ENCODE measurements at regions not wholly inside any gene's neighbourhood (a gene's known extent, or its start where the extent isn't known, plus 50 kb on each side); places are given as distances from the start of the nearest gene placed in this dataset.

DNA sequence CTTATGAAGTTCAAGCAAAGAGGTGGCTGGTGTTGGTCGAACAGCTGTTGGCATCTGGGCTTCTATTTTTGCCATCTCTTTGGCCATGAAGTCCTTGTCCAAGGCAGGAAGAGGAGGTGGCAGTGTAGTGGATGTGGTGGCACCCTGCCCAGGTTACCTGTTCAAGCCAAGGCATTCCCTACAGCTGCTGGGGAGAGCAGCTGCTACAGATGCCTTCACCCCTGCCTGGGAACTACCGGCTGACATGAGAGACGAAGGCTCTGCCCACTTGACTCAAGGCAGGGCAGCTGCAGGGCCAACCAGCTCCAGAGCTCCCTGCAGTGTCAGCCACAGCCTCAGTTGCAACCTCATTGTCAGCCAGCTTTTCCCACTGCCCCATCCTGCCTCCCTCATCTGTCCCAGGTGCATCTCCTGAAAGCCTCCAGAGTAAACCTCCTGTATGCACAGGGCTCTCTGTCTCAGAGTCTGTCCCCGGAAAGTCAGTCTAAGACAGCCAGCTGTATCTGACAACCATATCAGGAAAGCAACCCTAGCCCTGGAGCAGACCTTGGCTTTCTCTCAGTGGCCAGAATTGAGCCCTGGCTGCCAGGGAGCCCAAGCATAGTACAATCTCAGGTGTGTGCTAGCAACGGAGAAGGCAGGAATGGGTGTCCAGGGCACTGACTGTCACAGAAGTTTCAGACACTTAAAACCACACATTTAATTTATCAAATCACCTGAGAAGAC is 115.9 kb downstream of the RPIA start:
- TF ChIP-seq, protein P1, sequence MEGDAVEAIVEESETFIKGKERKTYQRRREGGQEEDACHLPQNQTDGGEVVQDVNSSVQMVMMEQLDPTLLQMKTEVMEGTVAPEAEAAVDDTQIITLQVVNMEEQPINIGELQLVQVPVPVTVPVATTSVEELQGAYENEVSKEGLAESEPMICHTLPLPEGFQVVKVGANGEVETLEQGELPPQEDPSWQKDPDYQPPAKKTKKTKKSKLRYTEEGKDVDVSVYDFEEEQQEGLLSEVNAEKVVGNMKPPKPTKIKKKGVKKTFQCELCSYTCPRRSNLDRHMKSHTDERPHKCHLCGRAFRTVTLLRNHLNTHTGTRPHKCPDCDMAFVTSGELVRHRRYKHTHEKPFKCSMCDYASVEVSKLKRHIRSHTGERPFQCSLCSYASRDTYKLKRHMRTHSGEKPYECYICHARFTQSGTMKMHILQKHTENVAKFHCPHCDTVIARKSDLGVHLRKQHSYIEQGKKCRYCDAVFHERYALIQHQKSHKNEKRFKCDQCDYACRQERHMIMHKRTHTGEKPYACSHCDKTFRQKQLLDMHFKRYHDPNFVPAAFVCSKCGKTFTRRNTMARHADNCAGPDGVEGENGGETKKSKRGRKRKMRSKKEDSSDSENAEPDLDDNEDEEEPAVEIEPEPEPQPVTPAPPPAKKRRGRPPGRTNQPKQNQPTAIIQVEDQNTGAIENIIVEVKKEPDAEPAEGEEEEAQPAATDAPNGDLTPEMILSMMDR (IDR thresholded peaks at IDR 0.05) = no peak
- TF ChIP-seq, protein P2, sequence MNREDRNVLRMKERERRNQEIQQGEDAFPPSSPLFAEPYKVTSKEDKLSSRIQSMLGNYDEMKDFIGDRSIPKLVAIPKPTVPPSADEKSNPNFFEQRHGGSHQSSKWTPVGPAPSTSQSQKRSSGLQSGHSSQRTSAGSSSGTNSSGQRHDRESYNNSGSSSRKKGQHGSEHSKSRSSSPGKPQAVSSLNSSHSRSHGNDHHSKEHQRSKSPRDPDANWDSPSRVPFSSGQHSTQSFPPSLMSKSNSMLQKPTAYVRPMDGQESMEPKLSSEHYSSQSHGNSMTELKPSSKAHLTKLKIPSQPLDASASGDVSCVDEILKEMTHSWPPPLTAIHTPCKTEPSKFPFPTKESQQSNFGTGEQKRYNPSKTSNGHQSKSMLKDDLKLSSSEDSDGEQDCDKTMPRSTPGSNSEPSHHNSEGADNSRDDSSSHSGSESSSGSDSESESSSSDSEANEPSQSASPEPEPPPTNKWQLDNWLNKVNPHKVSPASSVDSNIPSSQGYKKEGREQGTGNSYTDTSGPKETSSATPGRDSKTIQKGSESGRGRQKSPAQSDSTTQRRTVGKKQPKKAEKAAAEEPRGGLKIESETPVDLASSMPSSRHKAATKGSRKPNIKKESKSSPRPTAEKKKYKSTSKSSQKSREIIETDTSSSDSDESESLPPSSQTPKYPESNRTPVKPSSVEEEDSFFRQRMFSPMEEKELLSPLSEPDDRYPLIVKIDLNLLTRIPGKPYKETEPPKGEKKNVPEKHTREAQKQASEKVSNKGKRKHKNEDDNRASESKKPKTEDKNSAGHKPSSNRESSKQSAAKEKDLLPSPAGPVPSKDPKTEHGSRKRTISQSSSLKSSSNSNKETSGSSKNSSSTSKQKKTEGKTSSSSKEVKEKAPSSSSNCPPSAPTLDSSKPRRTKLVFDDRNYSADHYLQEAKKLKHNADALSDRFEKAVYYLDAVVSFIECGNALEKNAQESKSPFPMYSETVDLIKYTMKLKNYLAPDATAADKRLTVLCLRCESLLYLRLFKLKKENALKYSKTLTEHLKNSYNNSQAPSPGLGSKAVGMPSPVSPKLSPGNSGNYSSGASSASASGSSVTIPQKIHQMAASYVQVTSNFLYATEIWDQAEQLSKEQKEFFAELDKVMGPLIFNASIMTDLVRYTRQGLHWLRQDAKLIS (CRISPR knock-in tag; IDR thresholded peaks at IDR 0.05; ENCODE audit: borderline replicate concordance) = no peak
- TF ChIP-seq, protein P3, sequence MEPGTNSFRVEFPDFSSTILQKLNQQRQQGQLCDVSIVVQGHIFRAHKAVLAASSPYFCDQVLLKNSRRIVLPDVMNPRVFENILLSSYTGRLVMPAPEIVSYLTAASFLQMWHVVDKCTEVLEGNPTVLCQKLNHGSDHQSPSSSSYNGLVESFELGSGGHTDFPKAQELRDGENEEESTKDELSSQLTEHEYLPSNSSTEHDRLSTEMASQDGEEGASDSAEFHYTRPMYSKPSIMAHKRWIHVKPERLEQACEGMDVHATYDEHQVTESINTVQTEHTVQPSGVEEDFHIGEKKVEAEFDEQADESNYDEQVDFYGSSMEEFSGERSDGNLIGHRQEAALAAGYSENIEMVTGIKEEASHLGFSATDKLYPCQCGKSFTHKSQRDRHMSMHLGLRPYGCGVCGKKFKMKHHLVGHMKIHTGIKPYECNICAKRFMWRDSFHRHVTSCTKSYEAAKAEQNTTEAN (CRISPR knock-in tag; IDR thresholded peaks at IDR 0.05) = no peak
- TF ChIP-seq ZBTB21 (CRISPR knock-in tag; IDR thresholded peaks at IDR 0.05; ENCODE audit: borderline replicate concordance) (no peak), ZNF416 (CRISPR knock-in tag; IDR thresholded peaks at IDR 0.05) (no peak), ETV6 (CRISPR knock-in tag; IDR thresholded peaks at IDR 0.05) (no peak), JUN (CRISPR knock-in tag; IDR thresholded peaks at IDR 0.05) (no peak), GRHL2 (CRISPR knock-in tag; IDR thresholded peaks at IDR 0.05; ENCODE audit: insufficient replicate concordance, severe bottlenecking) (no peak), MYBL2 (CRISPR knock-in tag; IDR thresholded peaks at IDR 0.05) (no peak), CBFB (CRISPR knock-in tag; IDR thresholded peaks at IDR 0.05; ENCODE audit: low read depth) (no peak)
- TF ChIP-seq, protein P4, sequence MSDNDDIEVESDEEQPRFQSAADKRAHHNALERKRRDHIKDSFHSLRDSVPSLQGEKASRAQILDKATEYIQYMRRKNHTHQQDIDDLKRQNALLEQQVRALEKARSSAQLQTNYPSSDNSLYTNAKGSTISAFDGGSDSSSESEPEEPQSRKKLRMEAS (CRISPR knock-in tag; IDR thresholded peaks at IDR 0.05) = no peak
- TF ChIP-seq, protein P5, sequence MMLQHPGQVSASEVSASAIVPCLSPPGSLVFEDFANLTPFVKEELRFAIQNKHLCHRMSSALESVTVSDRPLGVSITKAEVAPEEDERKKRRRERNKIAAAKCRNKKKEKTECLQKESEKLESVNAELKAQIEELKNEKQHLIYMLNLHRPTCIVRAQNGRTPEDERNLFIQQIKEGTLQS (CRISPR knock-in tag; conservative IDR thresholded peaks at IDR 0.05) = no peak
